HT1080 (cell line): ENCODE measurements at regions not wholly inside any gene's neighbourhood (a gene's known extent, or its start where the extent isn't known, plus 50 kb on each side); places are given as distances from the start of the nearest gene placed in this dataset.
"Not testable (repeated sequence)": the region's sequence is repeated elsewhere in the genome, so short reads cannot be mapped to it uniquely, and the experiment has no call there.

ENCODE experiments used
- DNase-seq: peaks from one replicate; pipeline ENCODE4 v3.0.0-alpha.2; 2015; ENCODE audit warnings: low read depth

DNA sequence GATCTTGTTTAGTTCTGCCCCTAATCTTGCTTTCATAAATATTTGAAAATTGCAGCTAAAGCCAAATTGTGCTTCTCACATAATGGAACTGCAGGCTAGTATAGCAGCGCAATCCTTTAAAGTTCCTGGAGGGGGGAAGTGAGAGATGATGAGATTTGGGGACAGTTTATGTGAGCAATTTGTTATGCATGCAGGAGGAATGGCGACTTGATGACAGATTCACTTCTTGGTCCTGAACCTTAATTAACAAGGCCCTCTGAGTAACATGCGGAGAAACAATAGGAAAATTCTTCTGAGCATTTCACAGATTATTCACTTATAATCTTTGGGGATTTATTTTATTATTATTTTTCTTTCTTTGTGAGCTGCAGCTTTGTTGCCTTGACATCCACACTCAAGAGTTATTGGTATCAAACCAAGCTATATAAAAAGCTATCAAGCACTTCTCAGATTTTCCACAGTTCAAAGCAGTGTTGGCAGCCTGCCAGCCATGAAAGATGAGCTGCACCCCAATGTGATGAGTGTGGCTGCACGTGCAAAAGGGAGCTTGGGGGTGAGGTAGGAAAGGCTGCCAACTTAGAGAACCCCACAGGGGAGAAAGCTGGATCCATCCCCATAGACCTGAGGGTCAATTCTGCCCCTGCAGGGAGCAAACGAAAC, 1662.2 kb upstream of the FLRT2 start:
- no peak for DNase-seq

- no peak for DNase-seq
Measured at GRCh38 chr14:83870546-83871270, 1659.2 kb upstream of the FLRT2 start.

DNA sequence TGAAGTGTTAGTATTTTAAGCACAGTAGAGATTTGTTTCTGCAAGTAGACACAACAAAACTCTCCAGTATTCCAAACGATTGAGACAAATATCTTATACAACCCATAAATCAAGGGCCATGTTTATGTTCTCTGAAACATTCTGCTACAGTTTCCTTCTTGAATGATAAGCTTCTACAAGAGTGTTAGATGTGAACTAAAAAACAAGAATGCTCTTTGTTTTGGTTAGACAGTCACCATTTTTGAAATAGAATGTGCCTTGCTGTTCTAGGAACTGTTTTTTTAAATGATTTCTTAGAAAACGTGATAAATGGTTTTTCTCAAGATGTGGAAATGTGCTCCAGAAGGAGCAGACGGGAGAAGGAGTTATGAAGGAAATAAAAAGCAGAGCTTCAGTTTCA, 1656.3 kb upstream of the FLRT2 start:
- no peak for DNase-seq

GRCh38 chr14:83874662-83875061, 1655.3 kb upstream of the FLRT2 start:
- DNase-seq = no peak

GRCh38 chr14:83883732-83884131, 1646.2 kb upstream of the FLRT2 start:
- no peak for DNase-seq

DNA sequence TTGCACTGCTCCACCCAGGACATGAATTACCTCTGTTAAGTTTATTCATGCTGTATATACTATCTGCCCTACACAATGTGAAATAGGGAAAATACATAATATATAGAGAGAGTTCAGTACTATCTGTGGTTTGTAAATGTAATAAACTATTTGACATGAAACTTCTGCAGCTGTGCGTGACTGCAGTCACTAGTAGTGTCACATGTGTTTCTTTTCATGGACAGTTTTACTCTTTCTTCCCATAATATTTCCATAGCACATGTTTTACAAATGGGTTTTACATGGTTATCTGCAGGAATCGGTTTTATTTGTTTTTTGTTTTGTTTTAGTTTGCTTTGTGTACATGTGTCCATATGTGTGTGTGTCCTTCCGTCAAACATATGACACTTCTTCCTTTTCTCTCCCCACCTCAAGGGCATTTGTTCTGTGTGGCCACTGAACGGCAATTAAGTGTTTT, 1644.1 kb upstream of the FLRT2 start:
- no peak for DNase-seq

- DNase-seq = no peak
Measured at GRCh38 chr14:83887866-83888265, 1642.1 kb upstream of the FLRT2 start.

DNA sequence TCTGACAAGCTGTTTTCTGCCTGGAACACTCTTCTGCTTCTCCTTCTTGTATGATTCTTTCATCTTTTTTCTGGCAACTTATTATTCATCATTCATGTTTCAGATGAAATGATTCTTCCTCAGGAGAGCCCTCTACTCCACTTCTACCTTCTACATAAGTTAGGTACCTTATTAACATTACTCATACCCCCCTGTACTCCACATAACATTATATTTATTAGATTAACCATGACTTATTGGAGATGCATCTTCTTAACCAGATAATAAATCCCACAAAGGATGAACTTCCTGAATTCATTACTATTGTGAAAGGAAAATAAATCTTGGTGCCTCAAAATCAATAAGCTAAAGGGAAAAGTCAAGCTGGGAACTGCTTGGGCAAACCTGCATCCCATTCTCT, 1636.5 kb upstream of the FLRT2 start:
- DNase-seq = no peak

DNA sequence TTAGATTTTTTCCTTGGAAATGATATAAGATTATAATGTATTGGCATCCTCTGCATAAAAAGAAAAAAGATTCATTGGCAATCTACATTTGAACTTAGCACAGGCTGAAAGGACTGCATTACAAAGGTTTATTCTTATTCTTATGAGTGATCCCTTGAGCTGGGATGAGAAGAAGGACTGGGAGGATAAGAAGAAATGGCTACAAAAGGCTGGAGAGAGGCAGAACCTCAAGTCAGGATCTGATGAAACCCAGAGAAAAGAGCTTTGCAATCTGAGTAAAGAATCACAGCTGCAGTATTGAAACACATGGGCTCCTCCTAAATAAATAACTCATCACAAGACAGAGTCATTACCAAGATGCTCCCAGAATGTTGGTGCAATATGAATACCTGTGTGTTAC, 1635.4 kb upstream of the FLRT2 start:
- no peak for DNase-seq

GRCh38 chr14:83898558-83898957, 1631.4 kb upstream of the FLRT2 start:
- DNase-seq = not testable (repeated sequence)

- DNase-seq = no peak
Measured at GRCh38 chr14:83899706-83900105, 1630.2 kb upstream of the FLRT2 start.

DNA sequence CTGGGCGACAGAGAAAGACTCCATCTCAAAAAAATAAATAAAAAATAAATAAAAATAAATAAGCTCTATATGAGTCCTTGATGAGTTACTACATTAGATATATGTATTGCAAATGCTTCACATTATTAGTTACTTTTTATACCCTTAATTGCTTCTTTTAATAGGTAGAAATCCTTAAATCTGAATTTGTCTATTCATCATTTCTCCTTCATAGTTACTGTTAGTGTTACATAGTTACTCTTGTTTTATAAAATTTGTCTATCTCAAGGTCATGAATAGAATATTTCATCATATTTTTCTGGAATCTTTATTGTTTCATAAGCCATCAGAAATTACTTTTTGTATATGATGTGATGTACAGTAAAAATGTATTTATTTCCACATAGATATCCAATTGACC, 1624.8 kb upstream of the FLRT2 start:
- DNase-seq = no peak

DNA sequence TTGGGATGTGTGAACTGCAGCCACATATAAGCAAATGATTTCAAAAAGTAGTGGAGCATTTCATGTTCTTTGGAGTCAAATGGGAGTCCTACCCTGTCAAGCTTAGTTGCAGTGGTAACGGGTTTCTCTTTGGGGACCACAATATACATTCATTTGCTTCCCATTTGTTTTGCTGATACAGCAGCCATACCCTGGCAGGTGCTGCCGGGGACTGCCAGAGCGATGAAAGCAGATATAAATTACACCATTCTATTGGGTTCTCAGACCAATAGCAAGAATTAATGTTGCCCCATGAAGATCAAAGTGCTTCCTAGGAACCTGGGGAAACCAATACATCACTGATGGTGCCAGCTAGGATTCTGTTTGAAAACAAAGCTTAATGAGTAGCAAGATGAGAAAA, 1621.5 kb upstream of the FLRT2 start:
- DNase-seq = no peak

- DNase-seq = peak; percentile 52
Measured at GRCh38 chr14:83909507-83909906, 1620.4 kb upstream of the FLRT2 start.

DNA sequence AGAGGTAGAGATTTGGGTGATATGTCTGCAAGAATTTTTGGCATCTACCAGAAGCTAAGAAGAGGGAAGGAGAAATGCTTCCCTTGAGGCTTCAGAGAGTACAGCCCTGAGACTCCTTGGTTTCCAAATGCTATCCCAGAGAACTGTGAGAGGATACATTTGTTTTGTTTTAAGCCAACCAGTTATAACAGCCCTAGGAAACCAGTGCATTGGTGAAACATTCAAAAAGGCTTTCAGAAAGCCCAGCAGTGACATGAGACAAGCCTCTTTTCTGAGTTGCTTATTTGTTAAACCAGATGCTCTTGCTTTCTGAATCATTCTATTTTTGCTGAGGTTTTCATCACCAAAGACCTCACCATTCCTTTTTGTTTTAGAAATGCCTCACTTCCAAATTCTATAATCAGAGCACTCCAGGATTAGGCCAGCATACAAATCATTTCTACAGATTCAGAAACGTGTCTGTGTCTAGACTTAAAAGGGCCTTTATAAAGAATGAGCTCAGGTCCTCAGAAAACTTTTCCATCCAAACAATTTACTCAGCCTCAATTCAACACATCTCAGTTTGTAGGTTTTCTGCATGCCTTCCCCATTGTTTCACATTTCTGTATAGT, 1617.8 kb upstream of the FLRT2 start:
- DNase-seq = no peak

DNA sequence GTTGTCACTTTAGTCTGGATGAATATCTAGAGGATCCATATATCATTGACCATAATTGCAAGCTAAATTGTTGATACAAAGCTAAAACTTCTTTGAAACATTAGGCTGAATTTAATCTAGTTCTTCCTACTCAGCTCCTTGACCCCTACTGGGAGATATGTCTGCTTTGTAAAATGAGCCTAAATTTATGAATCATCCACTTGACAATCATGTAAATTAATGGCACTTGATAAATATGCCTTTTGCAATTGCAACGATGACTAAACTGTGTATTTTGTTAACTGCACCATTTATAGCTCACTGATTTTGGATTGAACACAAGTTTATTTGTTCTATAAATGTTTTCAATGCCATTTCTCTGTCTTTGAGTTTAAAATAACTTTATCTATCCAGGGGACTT, 1616.5 kb upstream of the FLRT2 start:
- DNase-seq = no peak

DNA sequence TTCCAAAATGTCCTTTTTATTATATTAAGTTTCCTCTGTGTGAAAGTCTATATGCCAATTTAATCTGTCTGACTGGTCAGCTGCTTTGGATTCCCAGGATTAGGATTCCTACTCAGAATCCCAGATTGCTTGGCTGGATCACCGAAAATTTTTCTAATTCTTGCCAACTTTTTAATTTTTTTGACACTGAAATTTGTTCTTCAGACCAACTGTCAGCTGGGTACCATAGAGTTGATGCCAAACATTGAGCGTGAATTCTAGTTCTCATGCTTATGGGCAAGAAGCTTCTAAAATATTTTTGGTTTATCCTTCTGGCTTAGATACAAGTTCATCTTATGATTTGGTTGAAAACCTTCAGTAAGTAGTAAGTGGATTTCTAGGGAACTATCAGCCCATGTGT, 1611.4 kb upstream of the FLRT2 start:
- no peak for DNase-seq

GRCh38 chr14:83919675-83920074, 1610.3 kb upstream of the FLRT2 start:
- DNase-seq = not testable (repeated sequence)

DNA sequence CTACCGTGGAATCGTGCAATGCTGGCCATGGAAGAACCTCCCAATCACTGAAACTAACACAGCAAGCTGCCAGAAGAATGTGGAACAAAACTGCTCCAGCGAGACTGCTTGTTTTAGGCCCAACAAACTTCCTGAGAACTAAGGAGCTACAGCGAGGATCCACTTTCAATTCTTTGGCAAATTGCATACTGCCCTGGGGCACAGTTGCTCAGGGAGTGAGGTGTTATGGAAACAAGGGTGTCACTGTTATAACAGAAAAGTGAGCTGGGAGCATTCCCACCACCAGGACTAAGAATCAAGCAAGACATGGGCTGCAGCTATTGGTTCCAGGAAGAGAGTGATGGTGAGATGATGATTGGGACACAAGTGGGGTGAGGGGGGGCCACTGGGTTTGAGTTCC, 1606.1 kb upstream of the FLRT2 start:
- peak; percentile 6 for DNase-seq

DNA sequence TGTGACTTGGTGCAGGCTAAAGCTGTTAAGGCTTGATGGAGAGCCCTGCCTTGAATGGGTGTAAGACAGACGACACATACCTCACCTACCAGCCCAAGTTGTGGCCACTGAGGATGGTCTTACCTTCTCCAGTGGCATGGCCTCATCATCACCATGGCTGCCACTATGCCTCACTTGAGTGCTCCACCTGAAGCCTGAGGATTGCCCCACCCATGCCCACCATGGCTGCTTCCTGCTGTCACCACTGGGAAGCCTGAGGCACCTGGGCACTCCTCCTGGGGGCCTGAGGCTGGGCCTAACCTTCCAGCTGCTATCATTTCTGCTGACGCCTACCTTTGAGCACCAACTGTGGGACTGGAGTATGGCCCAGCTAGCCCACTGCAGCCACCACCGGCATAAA, 1605.7 kb upstream of the FLRT2 start:
- no peak for DNase-seq

- no peak for DNase-seq
Measured at GRCh38 chr14:83940253-83940652, 1589.7 kb upstream of the FLRT2 start.

GRCh38 chr14:83958359-83958758, 1571.6 kb upstream of the FLRT2 start:
- no peak for DNase-seq
